HG03378 (cell line): ENCODE measurements at regions not wholly inside any gene's neighbourhood (a gene's known extent, or its start where the extent isn't known, plus 50 kb on each side); places are given as distances from the start of the nearest gene placed in this dataset.
A peak's percentile ranks its signal among the peaks of the same experiment; 100 is the strongest.

Experiments used
- ATAC-seq: cut with Tn5 transposase; IDR thresholded peaks from one replicate; pipeline ENCODE4 v1.9.1; 2021; ENCODE audit warnings: mild to moderate bottlenecking, moderate library complexity; ENCODE audit not compliant: unreplicated experiment

DNA sequence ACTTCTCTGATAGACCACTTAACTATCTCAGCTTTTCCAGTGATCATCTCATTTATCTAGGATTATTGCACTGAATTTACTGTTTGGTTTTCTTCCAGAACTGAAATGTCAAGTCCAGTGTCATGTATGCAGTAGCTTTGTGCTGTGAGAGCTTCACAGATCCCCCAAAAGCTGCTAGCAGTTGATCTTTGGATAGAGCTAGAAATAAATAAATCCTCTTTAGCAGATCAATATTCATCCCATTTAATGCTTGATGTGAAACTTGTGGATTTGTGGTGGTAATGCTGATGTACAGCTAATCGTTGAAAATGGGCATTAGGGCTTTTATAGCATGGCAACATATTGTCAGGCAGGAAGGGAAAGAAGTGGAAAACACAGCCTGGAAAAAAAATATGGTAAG, 509.6 kb upstream of the FAM241A start:
- no peak for ATAC-seq

DNA sequence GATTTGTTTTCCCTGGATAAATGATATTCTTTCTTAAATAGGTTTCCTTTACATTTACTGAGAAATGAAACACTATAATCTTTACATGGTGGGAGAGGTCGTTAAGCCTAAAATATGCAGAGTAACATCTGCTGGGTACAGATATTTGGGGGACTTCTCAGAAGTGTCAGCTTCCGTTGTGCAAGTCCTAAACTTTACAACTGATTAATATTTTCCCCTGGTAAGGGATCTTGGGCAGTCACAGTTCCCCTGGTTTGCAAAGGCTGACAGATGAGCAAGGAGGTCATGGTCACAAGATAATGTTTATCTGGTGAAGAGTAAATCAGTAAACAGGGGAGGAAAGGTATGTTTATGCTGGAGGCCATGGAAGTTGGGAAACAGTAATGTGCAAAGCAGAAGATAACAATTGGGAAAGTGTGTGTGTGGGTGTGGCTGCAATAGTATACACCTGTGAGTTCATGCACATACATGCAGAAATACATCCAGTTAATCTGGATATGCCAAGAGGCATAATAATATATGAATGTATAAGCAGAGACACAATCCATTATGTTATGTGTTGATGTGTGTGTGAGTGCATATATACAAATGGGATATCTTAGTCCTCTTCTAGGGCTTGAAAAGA, 508.2 kb upstream of the FAM241A start:
- ATAC-seq: no peak

DNA sequence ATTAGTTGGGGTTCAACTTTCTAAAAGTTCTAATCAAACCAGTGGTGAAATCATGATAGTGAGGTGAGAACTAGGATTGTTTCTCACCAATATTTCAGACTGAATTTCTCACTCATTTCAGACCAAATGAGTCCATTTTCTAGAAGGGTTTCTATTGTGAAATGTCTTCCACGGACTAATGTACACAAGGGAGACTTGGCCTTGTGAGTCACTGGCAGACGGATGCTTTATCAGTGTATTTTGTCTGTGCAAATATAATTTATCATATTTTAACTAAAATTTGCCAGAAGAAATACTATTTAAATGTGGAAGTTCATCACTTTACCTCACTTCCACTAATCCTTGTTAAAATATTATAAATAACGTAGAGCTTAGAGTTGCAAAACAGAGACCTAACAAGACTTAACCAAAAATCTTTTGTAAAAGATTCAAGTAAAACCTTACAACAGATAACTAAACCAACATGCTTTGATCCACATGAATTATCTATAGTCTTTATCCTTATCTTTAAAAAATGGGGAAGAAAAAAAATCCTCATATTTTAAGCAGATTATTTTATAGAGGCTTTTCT, 506.0 kb upstream of the FAM241A start:
- no peak for ATAC-seq

DNA sequence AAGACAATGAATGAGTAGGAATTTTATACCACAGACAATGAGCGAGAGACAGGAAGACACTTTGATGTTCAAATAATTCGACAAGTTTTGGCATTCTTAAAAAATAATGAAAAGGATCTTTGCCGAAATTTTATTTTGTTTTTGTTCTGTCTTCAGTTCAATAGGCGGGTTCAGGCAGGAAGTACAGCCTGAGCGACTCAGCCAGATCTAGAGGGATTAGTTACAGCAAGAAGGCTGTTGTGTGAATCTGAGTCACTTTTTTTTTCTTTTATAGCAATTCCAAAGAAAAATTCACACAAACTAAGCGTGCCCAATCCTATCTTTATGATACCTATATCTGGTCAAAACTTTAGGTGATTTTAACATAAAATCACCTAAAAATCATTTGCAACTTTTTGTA, 505.4 kb upstream of the FAM241A start:
- ATAC-seq: no peak

DNA sequence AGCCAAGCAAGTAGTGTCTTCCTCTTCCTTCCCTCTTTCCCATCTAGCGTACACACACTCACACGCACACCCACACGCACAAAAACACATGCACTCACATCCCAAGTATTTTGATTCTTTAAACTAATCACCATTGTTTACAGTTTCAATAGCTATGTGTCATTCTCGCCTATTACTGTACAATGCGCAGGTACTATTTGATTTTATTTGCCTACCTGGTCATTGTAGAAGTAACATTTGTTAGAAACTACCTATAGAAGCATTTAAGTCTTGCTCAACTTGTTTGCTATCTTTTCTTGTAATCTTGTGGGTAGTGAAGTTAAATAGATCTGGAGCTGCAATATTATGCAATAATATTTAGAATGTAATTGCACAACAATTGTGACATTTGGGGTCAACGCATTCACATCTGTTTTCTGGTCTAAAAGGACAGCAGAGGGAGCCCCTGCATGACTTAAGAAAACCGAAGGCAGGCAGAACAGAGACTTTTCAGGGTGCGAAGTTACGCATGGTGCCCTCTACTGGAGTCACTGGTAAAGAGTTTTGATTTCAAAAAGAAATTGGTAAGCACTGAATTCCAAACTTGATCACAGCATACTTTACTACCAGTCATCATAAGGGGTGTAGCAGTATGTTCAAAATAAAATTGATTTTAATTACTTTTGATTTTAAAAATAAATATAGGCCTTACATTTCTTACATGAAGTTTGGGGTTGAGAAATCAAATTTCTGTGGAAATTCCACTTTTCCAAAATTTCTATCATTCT, 503.3 kb upstream of the FAM241A start:
- peak; percentile 96 for ATAC-seq

DNA sequence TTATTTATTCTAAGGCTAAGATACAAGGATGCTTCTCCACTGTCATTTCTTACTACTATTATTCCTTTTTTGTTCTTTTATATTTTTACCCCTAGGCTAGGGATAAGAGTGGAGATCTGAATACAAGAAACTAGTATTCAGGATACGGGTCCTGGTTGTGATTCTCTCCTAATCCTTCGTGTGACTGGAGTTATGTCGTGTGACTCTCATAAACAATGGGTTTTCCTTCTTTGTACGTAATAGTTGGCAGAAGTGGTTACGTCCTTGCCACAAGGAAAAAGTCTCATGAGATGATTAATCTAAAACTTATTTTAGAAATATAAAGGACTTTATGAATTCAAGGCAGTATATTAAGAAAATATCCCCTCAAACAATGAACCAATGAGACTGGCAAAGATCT, 497.2 kb upstream of the FAM241A start:
- ATAC-seq: no peak

DNA sequence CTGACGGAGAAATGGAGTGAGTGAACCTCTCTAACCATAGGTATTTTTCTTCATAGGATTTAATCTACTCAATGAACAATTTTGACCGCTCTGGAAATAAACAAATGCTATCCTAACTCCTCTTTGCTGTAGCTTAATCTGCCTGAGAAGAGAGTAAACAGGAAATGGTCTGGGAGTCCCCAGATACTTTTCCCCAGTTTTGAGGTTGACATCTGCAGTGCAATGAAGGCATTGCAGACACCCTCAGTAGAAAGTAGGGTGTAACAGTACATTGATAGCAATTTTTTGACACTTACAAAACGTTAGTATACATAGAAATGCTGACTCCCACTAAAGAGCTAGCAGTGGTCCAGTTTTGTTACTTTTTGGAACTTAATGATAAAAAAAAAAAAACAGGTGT, 495.9 kb upstream of the FAM241A start:
- ATAC-seq: peak; percentile 59

DNA sequence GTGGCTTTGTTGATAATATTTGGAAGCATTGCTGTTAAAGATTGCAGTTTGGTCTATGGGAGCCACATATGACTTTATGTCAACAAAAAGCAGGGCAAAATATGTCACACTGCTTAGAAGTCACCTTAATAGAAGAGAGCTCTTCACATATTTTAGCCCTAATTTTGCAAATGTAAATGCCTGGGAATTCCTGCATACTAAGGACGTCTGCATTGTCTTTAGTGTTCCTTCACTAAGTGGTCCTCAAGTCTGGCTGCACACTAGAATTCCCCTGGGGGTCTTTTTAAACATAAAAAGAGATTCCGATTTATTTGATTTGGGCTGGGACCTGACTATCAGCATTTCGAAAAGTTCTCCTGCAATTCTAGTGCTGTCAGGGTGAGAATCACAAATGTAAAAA, 495.1 kb upstream of the FAM241A start:
- no peak for ATAC-seq

DNA sequence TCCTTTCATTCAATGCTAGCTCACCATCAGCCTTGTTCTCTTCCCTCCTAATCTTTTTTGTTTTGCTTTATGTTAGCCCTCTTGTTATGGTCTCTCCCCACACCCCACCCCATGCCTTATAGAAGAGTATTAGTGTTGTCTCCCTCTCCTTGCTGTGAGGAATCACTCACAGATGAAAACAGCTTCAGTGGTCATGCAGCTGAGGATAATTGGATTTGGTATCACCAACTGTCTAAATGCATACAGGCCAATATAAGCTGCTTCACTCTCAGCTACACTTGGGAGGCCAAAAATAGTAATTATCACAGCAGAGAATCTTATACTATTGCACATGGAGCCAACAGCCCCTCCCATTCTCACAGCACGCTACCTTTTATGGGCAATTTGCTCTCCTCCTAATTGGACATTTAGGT, 494.6 kb upstream of the FAM241A start:
- ATAC-seq: no peak

DNA sequence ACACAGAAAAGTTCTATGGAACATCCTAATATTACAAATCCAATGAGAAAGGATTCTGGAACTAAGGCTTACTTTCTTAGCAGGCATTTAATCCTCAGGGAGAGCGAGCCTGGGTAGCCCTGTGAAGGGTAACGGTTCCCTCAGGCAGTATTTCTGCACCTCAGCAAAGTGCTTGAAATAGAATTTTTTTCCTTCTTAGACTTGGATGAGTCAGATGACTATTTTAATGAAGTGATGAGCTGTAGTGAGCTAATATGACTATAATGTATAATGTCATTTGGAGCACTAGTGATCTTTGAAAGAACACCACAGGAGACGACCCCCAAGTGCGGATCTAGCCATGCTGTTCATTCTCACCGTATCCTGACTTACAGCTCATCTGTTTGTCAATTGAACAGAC, 493.0 kb upstream of the FAM241A start:
- no peak for ATAC-seq

DNA sequence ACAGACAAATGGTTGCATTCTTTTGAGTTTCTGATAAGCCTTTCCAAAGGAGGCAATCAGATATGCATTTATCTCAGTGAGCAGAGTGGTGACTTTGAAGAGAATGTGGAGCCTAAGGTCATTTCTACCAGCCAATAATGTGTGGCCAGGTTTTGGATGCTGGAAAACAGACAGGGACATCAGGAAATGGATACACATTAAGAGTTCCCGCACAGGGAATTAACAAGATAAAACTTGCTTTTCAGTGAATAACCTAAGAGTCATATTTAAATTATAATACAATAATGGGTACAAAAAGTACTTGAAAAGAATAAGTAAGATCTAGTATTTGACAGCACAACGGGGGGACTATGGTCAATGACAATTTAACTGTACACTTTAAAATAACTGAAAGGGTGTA, 492.3 kb upstream of the FAM241A start:
- ATAC-seq: no peak

DNA sequence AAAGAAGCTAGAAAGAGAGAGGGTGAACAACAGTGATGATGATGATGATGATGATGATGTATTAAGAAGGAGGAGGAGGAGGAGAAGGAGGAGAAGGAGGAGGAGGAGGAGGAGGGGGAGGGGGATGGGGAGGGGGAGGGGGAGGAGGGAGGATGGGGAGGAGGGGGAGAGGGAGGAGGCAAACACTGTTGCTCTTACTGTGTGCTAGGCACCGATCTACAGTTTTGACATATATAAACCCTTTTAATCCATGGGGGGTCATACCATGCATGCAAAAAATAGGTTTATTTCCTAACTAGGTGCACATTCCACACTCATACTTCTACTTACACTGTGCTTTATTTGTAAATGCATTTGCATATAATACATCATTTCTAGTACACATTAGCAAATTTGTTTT, 482.8 kb upstream of the FAM241A start:
- ATAC-seq: no peak

DNA sequence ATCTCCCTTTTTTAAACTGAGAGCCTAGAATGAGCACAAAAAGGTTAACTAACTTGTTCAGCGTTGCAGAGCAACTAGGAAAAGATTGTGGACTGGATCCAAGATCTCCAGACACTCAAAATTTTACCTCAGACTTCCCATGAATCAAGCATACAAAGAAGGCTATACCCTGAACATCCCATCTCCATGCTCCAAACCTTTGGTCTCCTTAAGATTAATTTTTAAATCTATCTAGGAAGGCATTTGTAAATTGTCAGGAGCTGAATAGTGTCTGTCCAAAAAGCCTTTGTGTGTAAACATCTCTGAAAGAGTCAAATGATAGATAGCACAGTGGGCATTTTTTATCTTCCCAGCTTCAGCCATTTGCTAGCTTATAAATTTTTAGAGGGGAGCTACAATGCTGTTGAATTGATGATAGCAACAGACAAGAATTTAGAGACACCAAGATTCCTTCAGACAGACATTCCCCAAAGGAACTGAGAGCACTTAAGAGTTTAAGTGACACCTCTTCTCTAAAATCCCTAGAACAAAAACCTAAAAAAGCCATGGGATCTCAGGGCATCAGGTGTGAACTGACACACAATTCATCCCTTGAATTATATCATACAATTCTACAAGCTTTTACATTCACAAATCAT, 480.8 kb upstream of the FAM241A start:
- ATAC-seq: no peak

DNA sequence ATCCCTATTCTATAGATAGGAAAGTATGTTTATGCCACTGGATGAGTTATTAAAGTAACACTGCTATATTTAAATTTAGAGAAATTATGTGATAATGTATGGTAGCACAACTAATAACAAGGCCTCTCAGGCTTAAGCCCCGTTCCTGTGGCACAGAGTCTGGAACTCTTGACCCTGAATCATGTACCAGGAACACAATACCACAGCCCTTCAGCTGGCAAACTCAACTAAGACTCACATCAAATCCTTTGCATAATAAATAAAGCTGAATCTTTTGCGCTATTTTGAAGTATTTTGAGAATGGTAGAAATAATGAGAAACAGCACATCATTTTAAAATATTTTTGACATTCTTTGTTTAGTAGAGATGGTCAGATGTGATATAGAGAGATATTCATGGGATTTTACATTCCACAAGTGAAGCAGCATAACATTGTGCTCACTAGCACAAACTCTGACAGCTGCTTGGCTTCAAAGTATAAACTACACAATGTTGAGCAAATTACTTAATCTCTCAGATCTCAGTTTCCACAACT, 478.4 kb upstream of the FAM241A start:
- ATAC-seq: no peak

DNA sequence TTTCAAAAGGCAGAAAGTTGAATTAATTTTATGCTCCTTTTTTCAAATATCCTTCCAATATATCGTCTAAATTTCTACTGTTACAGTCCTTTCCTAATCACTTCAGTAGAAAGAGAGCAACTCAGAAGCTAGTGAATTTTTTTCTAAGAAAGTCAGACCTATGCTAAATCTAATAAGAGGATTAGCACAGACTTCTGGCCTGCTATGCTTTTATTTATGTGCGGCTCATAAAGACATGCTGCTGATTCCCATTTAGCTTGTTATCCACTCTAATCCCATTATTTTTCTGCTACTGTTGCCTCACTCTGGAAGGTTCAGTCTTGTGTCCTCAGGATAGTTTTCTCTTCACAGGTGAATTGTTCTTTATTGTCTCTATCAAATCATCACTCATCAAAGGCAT, 473.5 kb upstream of the FAM241A start:
- ATAC-seq: no peak

DNA sequence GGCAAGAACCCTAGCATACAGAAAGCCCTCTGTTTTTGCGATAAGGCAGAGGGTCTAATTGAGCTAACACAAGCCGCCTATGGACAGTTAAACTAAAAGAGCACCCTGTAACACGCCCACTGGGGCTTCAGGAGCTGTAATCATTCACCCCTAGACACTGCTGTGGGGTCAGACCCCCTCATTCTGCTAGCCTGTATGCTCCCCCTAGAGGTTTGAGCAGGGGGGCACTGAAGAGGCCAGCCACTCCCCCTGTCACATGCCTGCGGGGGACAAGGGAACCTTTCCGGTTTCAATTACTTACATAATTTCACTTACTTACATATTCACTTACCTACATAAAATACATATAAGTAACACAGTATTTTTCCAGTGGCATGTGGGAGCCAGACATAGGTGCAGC, 469.5 kb upstream of the FAM241A start:
- no peak for ATAC-seq

DNA sequence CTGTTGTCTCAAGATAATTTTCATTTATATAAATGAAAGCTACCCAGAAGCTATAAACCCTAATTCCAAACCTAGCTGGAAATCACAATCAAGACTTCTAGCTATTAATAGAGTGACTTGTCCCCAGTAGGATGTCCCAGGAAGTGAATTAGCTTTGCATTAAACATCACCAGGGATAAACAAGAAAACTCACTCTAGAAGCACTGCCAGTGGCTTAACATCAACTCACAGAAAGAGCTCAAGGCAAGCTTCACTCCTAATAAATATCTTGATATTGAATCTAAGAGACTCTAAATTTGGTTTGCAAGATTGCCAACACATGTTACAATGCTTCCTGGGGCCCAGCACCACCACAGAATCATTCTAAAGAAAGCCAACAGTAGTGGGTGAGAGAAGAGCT, 468.7 kb upstream of the FAM241A start:
- no peak for ATAC-seq

DNA sequence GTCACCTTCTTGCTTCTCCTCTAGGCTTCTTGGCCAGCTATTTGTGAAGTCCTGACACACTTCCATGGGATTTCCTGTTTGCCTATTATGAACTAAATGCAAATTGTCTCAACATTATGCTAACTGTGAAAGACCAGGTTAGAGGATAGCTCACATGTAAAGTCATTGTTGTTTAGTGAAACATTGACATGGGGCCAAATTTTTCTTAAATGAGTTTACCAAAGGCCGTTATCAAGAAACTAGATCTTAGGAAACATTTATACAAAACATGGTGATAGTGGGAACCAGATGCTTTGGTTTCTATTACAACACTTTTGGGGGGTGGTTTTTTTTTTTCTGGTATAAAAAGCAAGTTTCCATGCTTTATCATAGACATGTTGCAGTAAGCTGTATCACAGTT, 466.8 kb upstream of the FAM241A start:
- no peak for ATAC-seq

DNA sequence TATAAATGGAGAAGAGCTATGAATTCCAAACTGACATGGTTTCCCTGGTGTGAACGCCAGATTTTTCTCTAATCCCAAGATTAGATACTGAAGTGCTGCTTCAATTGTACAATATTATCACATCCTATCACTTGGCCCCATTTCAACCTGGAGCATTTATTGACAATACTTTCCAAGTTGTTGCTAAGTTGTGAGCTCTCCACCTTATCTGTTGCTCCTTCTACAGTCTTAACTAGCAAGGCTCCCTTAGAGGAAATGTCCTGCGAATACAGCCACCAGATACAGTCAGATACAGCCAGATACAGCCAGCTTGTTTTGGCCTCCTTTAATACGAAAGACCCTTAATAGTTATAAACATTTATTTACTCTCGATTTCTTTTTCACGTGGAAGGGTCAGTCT, 466.3 kb upstream of the FAM241A start:
- no peak for ATAC-seq

DNA sequence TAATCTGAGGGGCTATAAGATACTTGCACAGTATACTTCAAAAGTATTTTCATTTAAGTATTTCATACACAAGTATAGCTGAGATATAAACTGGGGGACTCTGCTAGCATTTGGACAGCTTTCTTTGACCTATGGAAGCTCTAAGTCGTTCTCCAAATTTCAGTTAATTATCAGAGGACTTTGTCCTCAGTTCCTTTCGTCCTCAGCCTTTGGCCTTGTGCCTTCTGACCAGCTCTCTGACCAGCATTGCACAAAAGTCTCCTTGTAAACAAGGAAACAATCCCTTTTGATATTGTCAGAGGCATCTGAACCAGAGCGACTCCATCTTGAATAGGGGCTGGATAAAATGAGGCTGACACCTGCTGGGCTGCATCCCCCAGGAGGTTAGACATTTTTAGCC, 464.0 kb upstream of the FAM241A start:
- ATAC-seq: no peak

DNA sequence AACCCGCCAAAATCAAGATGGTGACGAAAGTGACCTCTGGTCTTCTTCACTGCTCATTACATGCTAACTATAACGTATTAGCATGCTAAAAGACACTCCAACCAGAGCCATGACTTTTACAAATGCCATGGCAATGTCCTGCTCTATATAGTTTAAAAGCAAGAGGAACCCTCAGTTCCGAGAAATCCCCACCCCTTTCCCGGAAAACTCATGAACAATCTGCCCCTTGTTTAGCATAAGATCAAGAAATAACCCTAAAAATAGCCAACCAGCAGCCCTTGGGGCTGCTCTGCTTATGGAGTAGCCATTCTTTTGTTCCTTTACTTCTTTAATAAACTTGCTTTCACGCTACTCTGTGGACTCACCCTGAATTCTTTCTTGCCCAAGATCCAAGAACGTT, 463.5 kb upstream of the FAM241A start:
- ATAC-seq: no peak

DNA sequence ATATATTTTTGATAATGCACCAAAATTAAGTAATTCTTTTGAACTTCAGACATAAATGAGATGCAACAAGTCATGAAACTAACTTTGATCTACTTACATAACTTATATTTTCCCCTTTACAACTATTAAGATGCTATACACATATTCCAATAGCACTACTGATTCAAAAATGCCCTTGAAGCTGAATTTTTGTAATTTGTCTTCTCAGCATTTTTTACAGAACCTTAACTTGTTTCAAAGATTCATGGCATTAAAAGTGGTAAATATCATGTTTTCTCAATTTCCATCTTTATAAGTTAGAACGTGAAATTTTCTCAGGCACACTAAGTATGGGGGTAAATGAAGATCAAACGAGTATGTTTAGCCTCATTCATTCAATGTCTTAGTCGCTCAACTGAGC, 460.0 kb upstream of the FAM241A start:
- no peak for ATAC-seq
